GM12891 (cell line): ENCODE measurements at regions not wholly inside any gene's neighbourhood (a gene's known extent, or its start where the extent isn't known, plus 50 kb on each side); places are given as distances from the start of the nearest gene placed in this dataset.

Experiments used
- PAX5 ChIP-seq: IDR thresholded peaks from 2 replicates; pipeline ENCODE4 v1.6.1; 2011; ENCODE audit warnings: low read length, moderate library complexity, mild to moderate bottlenecking; ENCODE audit not compliant: insufficient read depth, severe bottlenecking
- POLR2A ChIP-seq: IDR thresholded peaks from 2 replicates; pipeline ENCODE4 v1.6.1; 2011; ENCODE audit warnings: low read depth, low read length, control low read depth
- POLR2AphosphoS5 ChIP-seq: IDR thresholded peaks from 2 replicates; pipeline ENCODE4 v1.6.1; 2011; ENCODE audit warnings: low read depth, low read length, control low read depth
- SPI1 ChIP-seq: IDR thresholded peaks from 2 replicates; pipeline ENCODE4 v1.6.1; 2011; ENCODE audit warnings: low read depth, low read length, control low read depth
- TAF1 ChIP-seq: IDR thresholded peaks from 2 replicates; pipeline ENCODE4 v1.6.1; 2011; ENCODE audit warnings: low read depth, low read length, control low read depth

DNA sequence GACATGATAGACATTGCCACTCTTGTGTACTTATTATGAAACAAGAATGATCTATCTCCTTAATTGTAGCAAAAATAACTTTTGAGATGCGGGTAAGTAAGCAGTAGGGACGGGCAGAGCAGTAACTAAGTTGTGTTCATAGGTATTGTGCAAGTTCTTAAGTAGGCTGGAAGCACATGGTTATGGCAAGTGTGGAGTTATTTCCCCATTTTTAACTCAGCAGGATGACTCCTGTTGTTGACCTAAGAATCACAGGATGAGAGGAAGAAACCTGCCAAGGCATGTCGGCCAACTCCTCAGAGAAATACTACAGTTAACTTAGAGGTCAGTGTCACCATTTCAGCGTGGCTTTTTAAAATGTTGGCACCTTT lies 51.1 kb upstream of the FN1 start:
- TF ChIP-seq POLR2AphosphoS5, result no peak
- TF ChIP-seq TAF1, result no peak
- no peak for TF ChIP-seq POLR2A
- TF ChIP-seq SPI1, result no peak
- TF ChIP-seq PAX5, result no peak
